Glutamatergic neuron (in vitro differentiated cells): ENCODE measurements at regions not wholly inside any gene's neighbourhood (a gene's known extent, or its start where the extent isn't known, plus 50 kb on each side); places are given as distances from the start of the nearest gene placed in this dataset.

Experiments
- DNase-seq: peaks from one replicate; pipeline ENCODE4 v3.0.0; 2022
- H3K27ac Mint-ChIP-seq: one replicate; pipeline ENCODE4 v1.8.0; 2020; ENCODE audit warnings: mild to moderate bottlenecking, mixed read lengths, inconsistent platforms; ENCODE audit not compliant: unreplicated experiment
- H3K27me3 Mint-ChIP-seq: one replicate; pipeline ENCODE4 v1.8.0; 2020; ENCODE audit warnings: mild to moderate bottlenecking, moderate library complexity, mixed read lengths, inconsistent platforms; ENCODE audit not compliant: unreplicated experiment
- H3K36me3 Mint-ChIP-seq: one replicate; pipeline ENCODE4 v1.8.0; 2020; ENCODE audit warnings: mild to moderate bottlenecking, mixed read lengths, inconsistent platforms; ENCODE audit not compliant: unreplicated experiment
- H3K4me1 Mint-ChIP-seq: one replicate; pipeline ENCODE4 v1.8.0; 2020; ENCODE audit warnings: mild to moderate bottlenecking, low read depth, mixed read lengths, inconsistent platforms; ENCODE audit not compliant: unreplicated experiment
- H3K4me3 Mint-ChIP-seq: one replicate; pipeline ENCODE4 v1.8.0; 2020; ENCODE audit warnings: mild to moderate bottlenecking, mixed read lengths, inconsistent platforms; ENCODE audit not compliant: unreplicated experiment
- H3K9me3 Mint-ChIP-seq: one replicate; pipeline ENCODE4 v1.8.0; 2020; ENCODE audit warnings: mild to moderate bottlenecking, moderate library complexity, mixed read lengths, inconsistent platforms; ENCODE audit not compliant: unreplicated experiment
- TF ChIP-seq, protein P1 (sequence below): fragments of 200-600 bp; sonication (generic); IDR thresholded peaks from one replicate; pipeline ENCODE4 v1.5.0; 2021; ENCODE audit not compliant: partially characterized antibody, unreplicated experiment

DNA sequence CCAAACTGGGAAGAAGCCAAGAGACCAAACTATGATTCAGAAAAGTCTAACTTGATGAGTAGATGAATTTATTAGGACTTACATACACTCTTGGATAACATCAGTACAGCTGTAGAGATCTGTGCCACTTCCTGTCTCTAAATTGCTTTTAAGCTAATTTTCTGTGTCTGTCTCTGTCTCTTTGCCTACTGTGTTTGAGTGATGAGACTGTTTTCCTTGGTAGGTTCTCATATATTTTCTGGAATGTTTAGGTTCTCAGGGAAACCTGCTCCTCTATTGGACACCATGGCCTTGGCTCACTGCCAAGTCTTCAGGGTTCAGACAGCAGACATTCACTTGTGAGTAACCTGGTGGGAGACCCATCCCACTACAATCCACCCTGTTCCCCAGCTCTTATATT is 103.5 kb upstream of the KIF2B start:
- no peak overlapping the region for H3K27ac Mint-ChIP-seq
- no peak for DNase-seq
- TF ChIP-seq, protein P1, sequence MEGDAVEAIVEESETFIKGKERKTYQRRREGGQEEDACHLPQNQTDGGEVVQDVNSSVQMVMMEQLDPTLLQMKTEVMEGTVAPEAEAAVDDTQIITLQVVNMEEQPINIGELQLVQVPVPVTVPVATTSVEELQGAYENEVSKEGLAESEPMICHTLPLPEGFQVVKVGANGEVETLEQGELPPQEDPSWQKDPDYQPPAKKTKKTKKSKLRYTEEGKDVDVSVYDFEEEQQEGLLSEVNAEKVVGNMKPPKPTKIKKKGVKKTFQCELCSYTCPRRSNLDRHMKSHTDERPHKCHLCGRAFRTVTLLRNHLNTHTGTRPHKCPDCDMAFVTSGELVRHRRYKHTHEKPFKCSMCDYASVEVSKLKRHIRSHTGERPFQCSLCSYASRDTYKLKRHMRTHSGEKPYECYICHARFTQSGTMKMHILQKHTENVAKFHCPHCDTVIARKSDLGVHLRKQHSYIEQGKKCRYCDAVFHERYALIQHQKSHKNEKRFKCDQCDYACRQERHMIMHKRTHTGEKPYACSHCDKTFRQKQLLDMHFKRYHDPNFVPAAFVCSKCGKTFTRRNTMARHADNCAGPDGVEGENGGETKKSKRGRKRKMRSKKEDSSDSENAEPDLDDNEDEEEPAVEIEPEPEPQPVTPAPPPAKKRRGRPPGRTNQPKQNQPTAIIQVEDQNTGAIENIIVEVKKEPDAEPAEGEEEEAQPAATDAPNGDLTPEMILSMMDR, result no peak
- no peaks in the 10 kb centered on the region for H3K4me1 Mint-ChIP-seq
- H3K27me3 Mint-ChIP-seq, result peaks cover 2% of the 10 kb centered on the region
- no peak overlapping the region for H3K4me3 Mint-ChIP-seq
- no peaks in the 10 kb centered on the region for H3K9me3 Mint-ChIP-seq
- H3K36me3 Mint-ChIP-seq, result no peaks in the 10 kb centered on the region

DNA sequence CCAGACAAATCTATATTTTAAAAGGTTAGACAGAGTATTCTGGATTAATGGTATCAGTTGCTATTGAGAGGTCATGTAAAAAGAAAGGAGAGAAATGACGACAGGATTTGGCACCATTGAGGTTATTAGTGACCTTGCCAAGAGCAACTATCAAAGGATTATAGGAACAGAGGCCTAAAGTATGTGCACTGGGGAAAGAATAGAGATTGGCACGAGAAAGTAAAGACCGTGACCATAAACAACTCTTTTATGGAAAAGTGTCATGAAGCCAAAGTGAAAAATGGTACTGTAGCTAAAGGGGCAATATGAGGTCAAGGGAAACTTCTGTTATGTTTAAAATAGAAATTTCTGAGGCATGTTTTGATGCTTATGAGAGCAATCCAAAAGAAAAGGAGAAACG is 115.2 kb upstream of the KIF2B start:
- Mint-ChIP-seq H3K36me3 (peaks cover 4% of the 10 kb centered on the region), H3K27me3 (no peaks in the 10 kb centered on the region), H3K27ac (no peak overlapping the region), H3K4me1 (no peaks in the 10 kb centered on the region), H3K4me3 (no peak overlapping the region), H3K9me3 (no peaks in the 10 kb centered on the region)
- no peak for DNase-seq
- TF ChIP-seq, protein P1, result no peak

DNA sequence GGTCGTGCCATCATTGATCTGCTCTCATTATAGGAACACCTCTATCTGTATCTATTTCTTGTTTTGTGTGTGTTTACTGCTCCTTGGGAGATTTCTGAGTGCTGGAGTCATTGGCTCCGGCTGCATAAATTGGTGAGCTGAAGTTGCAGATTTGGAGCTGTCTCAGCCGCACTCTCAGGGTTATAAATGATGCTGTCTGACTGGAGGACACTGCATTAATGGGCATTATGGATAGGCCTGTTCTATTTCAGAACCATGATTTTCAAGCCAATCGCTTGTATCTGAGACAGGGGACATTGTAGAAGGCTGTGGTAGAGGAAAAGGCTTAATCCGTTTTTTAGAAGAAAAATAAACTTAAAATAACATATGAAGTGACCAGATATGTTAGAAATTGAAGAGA is 126.4 kb upstream of the KIF2B start:
- no peak overlapping the region for H3K4me3 Mint-ChIP-seq
- H3K4me1 Mint-ChIP-seq, result no peaks in the 10 kb centered on the region
- H3K36me3 Mint-ChIP-seq, result no peaks in the 10 kb centered on the region
- no peaks in the 10 kb centered on the region for H3K27me3 Mint-ChIP-seq
- no peaks in the 10 kb centered on the region for H3K9me3 Mint-ChIP-seq
- no peak for DNase-seq
- H3K27ac Mint-ChIP-seq, result no peak overlapping the region
- TF ChIP-seq, protein P1, result no peak

DNA sequence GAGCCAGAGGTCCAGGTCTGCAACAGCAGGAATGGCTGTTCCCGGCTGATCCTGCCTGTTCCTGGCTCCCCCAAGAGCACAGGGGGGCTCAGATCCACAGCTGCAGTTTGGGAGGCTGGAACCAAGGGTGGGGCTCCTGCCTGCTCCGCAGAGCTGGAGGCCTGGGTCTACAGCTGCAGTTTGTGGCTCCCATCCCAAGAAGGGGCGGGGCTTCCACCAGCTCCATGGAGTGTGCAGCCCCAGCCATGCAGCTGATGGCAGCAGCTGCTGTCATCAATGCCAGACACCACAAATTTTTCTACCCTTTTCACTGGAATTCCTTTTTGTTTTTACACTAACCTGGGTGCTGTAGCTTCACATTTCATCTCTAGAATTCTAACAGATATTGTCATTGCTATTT is 135.4 kb upstream of the KIF2B start:
- no peaks in the 10 kb centered on the region for H3K9me3 Mint-ChIP-seq
- H3K27me3 Mint-ChIP-seq, result no peaks in the 10 kb centered on the region
- H3K36me3 Mint-ChIP-seq, result no peaks in the 10 kb centered on the region
- no peaks in the 10 kb centered on the region for H3K4me1 Mint-ChIP-seq
- no peak overlapping the region for H3K27ac Mint-ChIP-seq
- peak; percentile 17 for DNase-seq
- H3K4me3 Mint-ChIP-seq, result no peak overlapping the region
- TF ChIP-seq, protein P1, result no peak

DNA sequence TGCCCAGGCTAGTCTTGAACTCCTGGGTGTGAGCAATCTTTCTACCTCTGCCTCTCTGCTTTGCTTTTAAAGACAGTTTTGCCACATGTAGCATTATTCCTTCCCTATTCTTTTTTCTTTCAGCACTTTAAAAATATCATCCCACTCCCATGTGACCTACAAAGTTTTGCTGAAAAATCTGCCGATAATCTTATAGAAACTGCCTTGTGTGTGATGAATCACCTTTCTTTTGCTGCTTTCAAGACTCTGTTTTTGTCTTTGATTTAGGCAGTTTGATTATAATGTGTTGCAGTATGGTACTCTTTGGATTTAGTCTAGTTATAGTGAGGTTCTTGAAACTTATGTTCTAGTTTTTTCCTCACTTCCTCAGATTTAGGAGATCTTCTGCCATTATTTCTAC is 142.0 kb upstream of the KIF2B start:
- H3K4me1 Mint-ChIP-seq, result no peaks in the 10 kb centered on the region
- TF ChIP-seq, protein P1, result no peak
- peaks cover 2% of the 10 kb centered on the region for H3K27me3 Mint-ChIP-seq
- H3K4me3 Mint-ChIP-seq, result no peak overlapping the region
- DNase-seq, result no peak
- no peak overlapping the region for H3K27ac Mint-ChIP-seq
- H3K36me3 Mint-ChIP-seq, result peaks cover 6% of the 10 kb centered on the region
- peaks cover 2% of the 10 kb centered on the region for H3K9me3 Mint-ChIP-seq
